ENCODE measurements at regions not wholly inside any gene's neighbourhood (a gene's known extent, or its start where the extent isn't known, plus 50 kb on each side); places are given as distances from the start of the nearest gene placed in this dataset.

DNA sequence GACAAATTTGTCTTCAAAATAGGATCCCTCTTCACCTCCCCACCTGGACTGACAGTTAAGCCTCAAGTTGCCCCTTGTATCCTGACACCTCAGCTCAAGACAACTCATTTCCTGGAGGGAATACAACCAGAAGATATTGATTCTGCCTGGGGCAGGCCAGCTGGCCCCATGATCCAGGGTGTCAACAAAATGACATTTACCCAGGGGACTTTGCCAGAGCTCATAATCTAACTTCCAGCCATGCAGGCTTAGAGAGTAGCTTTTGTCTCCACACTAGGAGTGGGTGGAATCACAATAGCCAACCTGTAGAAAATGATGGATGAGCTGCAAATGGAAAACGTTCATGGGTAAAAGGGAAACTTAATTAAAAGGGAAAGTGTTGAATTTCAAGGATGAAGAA is 220.1 kb upstream of the DPP10 start:
- H3K4me3 ChIP-seq: no peak overlapping the region
- no peak overlapping the region for H3K27ac ChIP-seq
- TF ChIP-seq, protein P1, sequence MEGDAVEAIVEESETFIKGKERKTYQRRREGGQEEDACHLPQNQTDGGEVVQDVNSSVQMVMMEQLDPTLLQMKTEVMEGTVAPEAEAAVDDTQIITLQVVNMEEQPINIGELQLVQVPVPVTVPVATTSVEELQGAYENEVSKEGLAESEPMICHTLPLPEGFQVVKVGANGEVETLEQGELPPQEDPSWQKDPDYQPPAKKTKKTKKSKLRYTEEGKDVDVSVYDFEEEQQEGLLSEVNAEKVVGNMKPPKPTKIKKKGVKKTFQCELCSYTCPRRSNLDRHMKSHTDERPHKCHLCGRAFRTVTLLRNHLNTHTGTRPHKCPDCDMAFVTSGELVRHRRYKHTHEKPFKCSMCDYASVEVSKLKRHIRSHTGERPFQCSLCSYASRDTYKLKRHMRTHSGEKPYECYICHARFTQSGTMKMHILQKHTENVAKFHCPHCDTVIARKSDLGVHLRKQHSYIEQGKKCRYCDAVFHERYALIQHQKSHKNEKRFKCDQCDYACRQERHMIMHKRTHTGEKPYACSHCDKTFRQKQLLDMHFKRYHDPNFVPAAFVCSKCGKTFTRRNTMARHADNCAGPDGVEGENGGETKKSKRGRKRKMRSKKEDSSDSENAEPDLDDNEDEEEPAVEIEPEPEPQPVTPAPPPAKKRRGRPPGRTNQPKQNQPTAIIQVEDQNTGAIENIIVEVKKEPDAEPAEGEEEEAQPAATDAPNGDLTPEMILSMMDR (IDR thresholded peaks at IDR 0.05): no peak
- no peak for DNase-seq (ENCODE audit: low spot score)

DNA sequence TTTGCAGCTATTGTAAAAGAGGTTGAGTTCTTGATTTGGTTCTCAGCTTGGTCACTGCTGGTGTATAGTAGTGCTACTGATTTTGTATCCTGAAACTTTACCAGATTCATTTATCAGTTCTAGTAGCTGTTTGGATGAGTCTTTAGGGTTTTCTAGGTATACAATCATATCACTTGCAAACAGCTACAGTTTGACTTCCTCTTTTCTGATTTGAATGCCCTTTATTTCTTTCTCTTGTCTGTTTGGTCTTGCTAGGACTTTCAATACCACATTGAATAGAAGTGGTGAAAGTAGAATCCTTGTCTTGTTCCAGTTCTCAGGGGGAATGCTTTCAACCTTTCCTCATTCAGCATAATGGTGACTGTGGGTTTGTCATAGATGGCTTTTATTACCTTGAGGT is 210.5 kb upstream of the DPP10 start:
- no peak overlapping the region for H3K4me3 ChIP-seq
- no peak overlapping the region for H3K27ac ChIP-seq
- no peak for DNase-seq (ENCODE audit: low spot score)
- TF ChIP-seq, protein P1 (IDR thresholded peaks at IDR 0.05): no peak

DNA sequence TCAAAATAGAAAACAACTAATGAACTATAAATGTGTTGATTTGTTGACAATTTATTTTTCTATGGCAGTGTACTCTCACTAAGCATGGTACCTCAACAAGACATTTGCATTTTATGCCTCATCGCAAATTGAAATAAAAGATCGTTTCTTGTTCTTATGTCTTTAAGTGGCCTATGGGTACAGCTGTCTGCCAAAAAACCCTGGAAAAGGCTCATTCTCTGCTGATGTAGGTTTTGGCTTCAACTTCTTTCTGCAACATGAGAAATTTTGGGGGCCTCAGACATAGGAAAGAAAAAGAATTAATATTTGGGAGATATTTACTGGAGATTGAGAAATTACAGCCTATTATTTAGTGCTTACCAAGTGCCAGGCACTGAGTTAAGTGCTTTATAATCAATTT is 205.1 kb upstream of the DPP10 start:
- no peak overlapping the region for H3K4me3 ChIP-seq
- no peak for DNase-seq (ENCODE audit: low spot score)
- TF ChIP-seq, protein P1 (IDR thresholded peaks at IDR 0.05): no peak
- no peak overlapping the region for H3K27ac ChIP-seq

DNA sequence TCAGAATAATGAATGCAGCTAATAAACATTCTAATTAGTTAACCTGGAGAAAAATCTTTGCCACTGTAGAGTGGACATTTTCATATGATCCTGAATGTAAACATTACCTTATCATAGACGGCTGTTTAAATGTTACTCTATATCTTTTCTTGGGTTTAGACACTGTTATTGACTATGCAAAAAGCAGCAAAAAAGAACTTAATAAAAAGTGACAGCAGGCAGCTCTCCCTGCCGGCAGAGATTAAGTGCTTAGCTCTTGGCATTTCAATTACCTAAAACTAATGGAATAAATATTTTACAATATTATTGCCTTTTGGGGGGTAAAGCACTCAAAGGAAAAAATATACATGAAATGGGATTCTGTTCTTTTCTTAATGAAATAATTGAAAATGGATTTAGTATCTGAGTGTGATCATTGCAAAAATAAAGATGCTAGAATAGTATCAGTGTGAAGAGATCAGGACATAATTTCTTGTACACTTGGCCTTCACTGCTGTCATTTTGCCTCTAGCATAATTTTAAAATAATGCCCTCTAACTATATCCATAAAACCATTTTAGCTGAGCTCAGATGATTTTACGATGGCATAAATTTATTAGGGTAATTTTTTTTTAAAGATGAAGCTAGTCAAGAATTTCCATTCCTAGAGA is 203.4 kb upstream of the DPP10 start:
- DNase-seq (ENCODE audit: low spot score): no peak
- TF ChIP-seq, protein P1 (IDR thresholded peaks at IDR 0.05): no peak
- H3K4me3 ChIP-seq: no peak overlapping the region
- no peak overlapping the region for H3K27ac ChIP-seq

DNA sequence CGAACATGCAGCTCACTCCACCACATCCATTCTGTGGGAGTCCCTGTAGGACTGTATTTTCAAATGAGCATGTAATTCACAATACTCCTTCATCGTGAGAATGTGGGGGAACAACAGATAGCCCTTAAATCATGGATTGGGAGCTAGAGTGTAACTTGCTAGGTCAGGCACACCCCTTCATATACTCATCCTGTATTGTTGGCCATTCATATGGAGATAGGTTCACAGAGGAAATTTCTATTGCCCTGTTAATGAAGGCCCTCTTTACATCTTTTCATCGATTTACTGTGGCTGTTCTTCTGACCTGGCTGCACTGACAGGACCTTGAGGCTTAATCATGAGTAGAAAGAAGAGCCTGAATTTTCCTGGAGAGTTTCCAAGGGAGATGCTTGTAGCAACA is 193.8 kb upstream of the DPP10 start:
- no peak for DNase-seq (ENCODE audit: low spot score)
- TF ChIP-seq, protein P1 (IDR thresholded peaks at IDR 0.05): no peak
- Histone ChIP-seq H3K27ac (no peak overlapping the region), H3K4me3 (no peak overlapping the region)

DNA sequence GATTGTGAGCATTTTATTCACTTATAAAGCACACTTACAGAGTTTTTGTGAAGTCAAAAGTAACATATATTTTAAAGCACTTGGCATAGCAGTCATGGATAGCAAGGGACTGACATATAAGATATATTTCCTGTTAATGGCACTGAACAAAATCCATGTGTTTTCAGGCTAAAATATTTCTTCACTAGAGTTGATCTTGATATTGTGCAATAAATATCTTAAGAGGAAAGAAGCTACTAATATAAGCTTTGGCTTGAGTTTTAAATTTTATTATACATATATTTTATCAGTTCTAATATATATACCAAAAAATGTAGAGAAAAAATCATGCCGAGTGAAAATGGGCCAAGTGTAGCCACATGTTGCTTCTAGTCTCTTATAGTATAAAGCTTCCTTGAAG is 189.7 kb upstream of the DPP10 start:
- Histone ChIP-seq H3K27ac (no peak overlapping the region), H3K4me3 (no peak overlapping the region)
- DNase-seq (ENCODE audit: low spot score): no peak
- TF ChIP-seq, protein P1 (IDR thresholded peaks at IDR 0.05): no peak

DNA sequence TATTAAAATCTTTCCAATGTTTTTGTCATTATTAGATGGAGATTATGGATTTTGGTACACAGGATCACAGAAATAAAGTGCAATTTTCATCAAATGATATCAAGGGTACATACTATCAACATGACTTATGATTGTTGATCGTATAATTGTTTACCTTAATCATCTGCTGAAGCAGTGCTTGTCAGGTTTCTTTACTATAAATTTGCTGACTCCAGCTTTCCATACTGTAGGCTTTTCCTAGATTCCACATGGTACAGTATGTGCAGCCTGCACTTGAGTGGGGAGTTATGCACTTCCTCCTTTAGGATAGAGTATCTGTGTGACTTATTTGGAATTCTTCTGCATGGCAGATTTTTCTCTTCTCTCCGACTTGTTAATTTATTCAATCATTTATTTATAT is 187.6 kb upstream of the DPP10 start:
- TF ChIP-seq, protein P1 (IDR thresholded peaks at IDR 0.05): no peak
- no peak overlapping the region for H3K4me3 ChIP-seq
- DNase-seq (ENCODE audit: low spot score): no peak
- H3K27ac ChIP-seq: no peak overlapping the region

Measured in coronary artery (tissue), 2 donors.